Neural cell (in vitro differentiated cells): ENCODE measurements at regions not wholly inside any gene's neighbourhood (a gene's known extent, or its start where the extent isn't known, plus 50 kb on each side); places are given as distances from the start of the nearest gene placed in this dataset.

Source experiments
- H2AFZ ChIP-seq: fragments of 200-600, 300-800 bp; sonication (generic), shearing (Covaris generic); 2 replicates; pipeline ENCODE4 v1.6.0; 2014; ENCODE audit warnings: low read depth, mild to moderate bottlenecking, antibody characterized with exemption, low read length, moderate library complexity
- H3F3A ChIP-seq: fragments of 200-600 bp; shearing (Covaris generic); 2 replicates; pipeline ENCODE4 v1.6.1; 2016; ENCODE audit warnings: mild to moderate bottlenecking, moderate library complexity, mixed read lengths, antibody characterized with exemption, low read length; ENCODE audit not compliant: insufficient read depth, poor library complexity, severe bottlenecking
- H3K27ac ChIP-seq: fragments of 200-600, 300-800 bp; sonication (generic), shearing (Covaris generic); 2 replicates; pipeline ENCODE4 v1.5.1; 2014; ENCODE audit warnings: mild to moderate bottlenecking, low read length, moderate library complexity
- H3K27me3 ChIP-seq: fragments of 300-800, 200-600 bp; sonication (generic), shearing (Covaris generic); 2 replicates; pipeline ENCODE4 v1.6.0; 2014; ENCODE audit warnings: mild to moderate bottlenecking, low read depth, low read length, moderate library complexity; ENCODE audit not compliant: insufficient read depth
- H3K36me3 ChIP-seq: fragments of 300-800, 200-600 bp; sonication (generic), shearing (Covaris generic); 2 replicates; pipeline ENCODE4 v1.5.1; 2014; ENCODE audit warnings: mild to moderate bottlenecking, antibody characterized with exemption, low read length, moderate library complexity; ENCODE audit not compliant: insufficient read depth
- H3K4me2 ChIP-seq: fragments of 300-800, 200-600 bp; sonication (generic), shearing (Covaris generic); 2 replicates; pipeline ENCODE4 v1.6.0; 2014; ENCODE audit warnings: mild to moderate bottlenecking, low read length
- H3K4me3 ChIP-seq: fragments of 300-800, 200-600 bp; sonication (generic), shearing (Covaris generic); 2 replicates; pipeline ENCODE4 v1.5.1; 2014; ENCODE audit warnings: mild to moderate bottlenecking, low read length, moderate library complexity
- H3K79me2 ChIP-seq: fragments of 200-600 bp; shearing (Covaris generic); replicated peaks from 2 replicates; pipeline ENCODE4 v1.6.0; 2014; ENCODE audit warnings: mild to moderate bottlenecking, low read length, moderate library complexity; ENCODE audit not compliant: insufficient read depth
- H3K9ac ChIP-seq: fragments of 300-800, 200-600 bp; sonication (generic), shearing (Covaris generic); 2 replicates; pipeline ENCODE4 v1.6.1; 2016; ENCODE audit warnings: mild to moderate bottlenecking, low read length, mixed read lengths
- H3K9me2 ChIP-seq: fragments of 200-600 bp; shearing (Covaris generic); 2 replicates; pipeline ENCODE4 v1.6.1; 2016; ENCODE audit warnings: mild to moderate bottlenecking, low read length, mixed read lengths; ENCODE audit not compliant: insufficient read depth
- H3K9me3 ChIP-seq: fragments of 200-600, 300-800 bp; sonication (generic), shearing (Covaris generic); 2 replicates; pipeline ENCODE4 v1.6.1; 2016; ENCODE audit warnings: mild to moderate bottlenecking, mixed run types, low read length, moderate library complexity, mixed read lengths
- H4K20me1 ChIP-seq: fragments of 200-600 bp; shearing (Covaris generic); 2 replicates; pipeline ENCODE4 v1.6.1; 2016; ENCODE audit warnings: mild to moderate bottlenecking, mixed run types; ENCODE audit not compliant: insufficient read depth
- CTCF ChIP-seq: fragments of 450-650 bp; IDR thresholded peaks from 2 replicates; pipeline ENCODE4 v1.5.1; 2014; ENCODE audit warnings: antibody characterized with exemption, mild to moderate bottlenecking, moderate library complexity; ENCODE audit not compliant: poor library complexity, severe bottlenecking
- EP300 ChIP-seq: fragments of 450-650 bp; conservative IDR thresholded peaks from 2 replicates; pipeline ENCODE4 v1.6.1; 2014; ENCODE audit warnings: antibody characterized with exemption, mild to moderate bottlenecking, moderate library complexity; ENCODE audit not compliant: poor library complexity, severe bottlenecking
- EZH2 ChIP-seq: fragments of 200-600, 300-800 bp; shearing (Covaris generic), sonication (generic); IDR thresholded peaks from 2 replicates; pipeline ENCODE4 v1.6.1; 2014; ENCODE audit warnings: antibody characterized with exemption, low read length, borderline replicate concordance, mild to moderate bottlenecking; ENCODE audit not compliant: insufficient read depth, poor library complexity, severe bottlenecking
- MXI1 ChIP-seq: fragments of 450-650 bp; conservative IDR thresholded peaks from 2 replicates; pipeline ENCODE4 v1.6.1; 2014; ENCODE audit warnings: antibody characterized with exemption, mild to moderate bottlenecking; ENCODE audit not compliant: poor library complexity, severe bottlenecking
- POLR2AphosphoS5 ChIP-seq: IDR thresholded peaks from 2 replicates; pipeline ENCODE4 v1.6.1; 2012
- RAD21 ChIP-seq: fragments of 450-650 bp; conservative IDR thresholded peaks from 2 replicates; pipeline ENCODE4 v1.6.1; 2014; ENCODE audit warnings: antibody characterized with exemption, mild to moderate bottlenecking, moderate library complexity
- REST ChIP-seq: IDR thresholded peaks from 2 replicates; pipeline ENCODE4 v1.6.1; 2012; ENCODE audit warnings: borderline replicate concordance
- SMC3 ChIP-seq: fragments of 450-650 bp; conservative IDR thresholded peaks from 2 replicates; pipeline ENCODE4 v1.6.1; 2014; ENCODE audit warnings: antibody characterized with exemption, mild to moderate bottlenecking, moderate library complexity; ENCODE audit not compliant: poor library complexity
- TAF1 ChIP-seq: IDR thresholded peaks from 2 replicates; pipeline ENCODE4 v1.6.1; 2012; ENCODE audit warnings: low read depth

- Histone ChIP-seq H3F3A (no peaks in the 10 kb centered on the region), H2AFZ (no peak overlapping the region), H3K9ac (no peak overlapping the region), H3K79me2 (no peaks in the 10 kb centered on the region), H3K36me3 (no peaks in the 10 kb centered on the region), H3K27me3 (no peaks in the 10 kb centered on the region), H3K9me2 (no peaks in the 10 kb centered on the region), H3K9me3 (no peaks in the 10 kb centered on the region), H4K20me1 (no peaks in the 10 kb centered on the region), H3K4me3 (no peak overlapping the region), H3K4me2 (no peak overlapping the region), H3K27ac (no peak overlapping the region)
- TF ChIP-seq RAD21 (no peak), SMC3 (no peak), EP300 (no peak), EZH2 (no peak), TAF1 (no peak), MXI1 (no peak), POLR2AphosphoS5 (no peak), REST (no peak), CTCF (no peak)
Measured at GRCh38 chr5:28408651-28409050, 1370.3 kb upstream of the CDH9 start.

- TF ChIP-seq MXI1, result no peak
- no peak for TF ChIP-seq SMC3
- TF ChIP-seq CTCF, result no peak
- TF ChIP-seq EP300, result no peak
- no peak for TF ChIP-seq EZH2
- no peak for TF ChIP-seq REST
- no peak for TF ChIP-seq RAD21
- no peak for TF ChIP-seq POLR2AphosphoS5
- no peak for TF ChIP-seq TAF1
- no peak overlapping the region for H3K4me2 ChIP-seq
Measured at GRCh38 chr5:28408186-28408585, 1369.8 kb upstream of the CDH9 start.

More at GRCh38 chr5:28408186-28408585, 1369.8 kb upstream of the CDH9 start:
- H3K4me3 ChIP-seq, result no peak overlapping the region
- H3K27ac ChIP-seq, result no peak overlapping the region
- no peaks in the 10 kb centered on the region for H3K9me3 ChIP-seq
- no peaks in the 10 kb centered on the region for H4K20me1 ChIP-seq
- no peak overlapping the region for H3K9ac ChIP-seq
- no peaks in the 10 kb centered on the region for H3K79me2 ChIP-seq
- H3K36me3 ChIP-seq, result no peaks in the 10 kb centered on the region
- H3K9me2 ChIP-seq, result no peaks in the 10 kb centered on the region
- H3F3A ChIP-seq, result no peaks in the 10 kb centered on the region
- no peak overlapping the region for H2AFZ ChIP-seq
- H3K27me3 ChIP-seq, result no peaks in the 10 kb centered on the region
